Omental fat pad (tissue), 3 donors: ENCODE measurements at regions not wholly inside any gene's neighbourhood (a gene's known extent, or its start where the extent isn't known, plus 50 kb on each side); places are given as distances from the start of the nearest gene placed in this dataset.

Source experiments
- ATAC-seq: fragments of 150-250 bp; one replicate; pipeline ENCODE4 v1.9.1; 2016; ENCODE audit warnings: mild to moderate bottlenecking, moderate library complexity; ENCODE audit not compliant: low FRiP score
- DNase-seq: peaks from one replicate; pipeline ENCODE4 v3.0.0-alpha.2; 2019; ENCODE audit warnings: low spot score
- TF ChIP-seq, protein P1 (sequence below), 3 donors: fragments of 450-650 bp; IDR thresholded peaks; one replicate each; pipeline ENCODE4 v1.5.1; 2016 to 2017; ENCODE audit warnings: antibody characterized with exemption in 3 of 3, mild to moderate bottlenecking in 3 of 3, moderate library complexity in 2 of 3

DNA sequence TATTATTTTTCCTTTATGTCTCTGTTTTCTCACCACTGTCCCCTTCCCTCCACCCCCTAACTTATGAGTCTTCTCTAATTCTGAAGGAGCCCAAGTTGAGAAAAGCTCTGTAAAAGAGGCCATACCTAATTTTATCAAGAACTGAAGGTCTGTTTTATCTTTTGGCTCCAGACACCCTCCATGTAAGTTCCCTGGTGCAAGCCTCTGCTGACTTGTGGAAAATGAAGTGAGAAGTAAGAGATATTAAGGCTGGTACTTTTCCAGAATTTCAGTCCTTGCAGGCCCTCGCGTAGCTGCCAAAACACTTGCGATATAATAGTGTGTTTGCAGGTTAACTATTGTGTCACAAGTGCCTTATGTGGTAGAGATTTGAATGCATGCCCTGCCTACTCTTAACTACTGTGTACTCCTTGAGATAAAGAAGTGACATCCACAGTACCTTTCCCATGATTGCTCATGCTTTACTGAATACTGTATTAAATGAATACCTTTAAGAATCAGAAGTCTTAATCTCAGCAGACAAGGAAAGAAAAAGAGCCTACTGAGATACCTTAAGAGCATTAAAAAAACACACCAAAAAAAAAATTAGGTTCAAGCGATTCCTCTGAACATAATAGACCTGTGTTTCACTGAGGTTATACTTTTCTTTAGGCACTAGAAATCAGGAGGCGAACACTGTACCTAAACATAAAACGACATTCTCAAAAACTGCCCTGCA lies 143.6 kb upstream of the ZNF184 start:
- ATAC-seq (no peak), DNase-seq (no peak)
- TF ChIP-seq, protein P1, sequence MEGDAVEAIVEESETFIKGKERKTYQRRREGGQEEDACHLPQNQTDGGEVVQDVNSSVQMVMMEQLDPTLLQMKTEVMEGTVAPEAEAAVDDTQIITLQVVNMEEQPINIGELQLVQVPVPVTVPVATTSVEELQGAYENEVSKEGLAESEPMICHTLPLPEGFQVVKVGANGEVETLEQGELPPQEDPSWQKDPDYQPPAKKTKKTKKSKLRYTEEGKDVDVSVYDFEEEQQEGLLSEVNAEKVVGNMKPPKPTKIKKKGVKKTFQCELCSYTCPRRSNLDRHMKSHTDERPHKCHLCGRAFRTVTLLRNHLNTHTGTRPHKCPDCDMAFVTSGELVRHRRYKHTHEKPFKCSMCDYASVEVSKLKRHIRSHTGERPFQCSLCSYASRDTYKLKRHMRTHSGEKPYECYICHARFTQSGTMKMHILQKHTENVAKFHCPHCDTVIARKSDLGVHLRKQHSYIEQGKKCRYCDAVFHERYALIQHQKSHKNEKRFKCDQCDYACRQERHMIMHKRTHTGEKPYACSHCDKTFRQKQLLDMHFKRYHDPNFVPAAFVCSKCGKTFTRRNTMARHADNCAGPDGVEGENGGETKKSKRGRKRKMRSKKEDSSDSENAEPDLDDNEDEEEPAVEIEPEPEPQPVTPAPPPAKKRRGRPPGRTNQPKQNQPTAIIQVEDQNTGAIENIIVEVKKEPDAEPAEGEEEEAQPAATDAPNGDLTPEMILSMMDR (IDR thresholded peaks at IDR 0.05) = no peak

DNA sequence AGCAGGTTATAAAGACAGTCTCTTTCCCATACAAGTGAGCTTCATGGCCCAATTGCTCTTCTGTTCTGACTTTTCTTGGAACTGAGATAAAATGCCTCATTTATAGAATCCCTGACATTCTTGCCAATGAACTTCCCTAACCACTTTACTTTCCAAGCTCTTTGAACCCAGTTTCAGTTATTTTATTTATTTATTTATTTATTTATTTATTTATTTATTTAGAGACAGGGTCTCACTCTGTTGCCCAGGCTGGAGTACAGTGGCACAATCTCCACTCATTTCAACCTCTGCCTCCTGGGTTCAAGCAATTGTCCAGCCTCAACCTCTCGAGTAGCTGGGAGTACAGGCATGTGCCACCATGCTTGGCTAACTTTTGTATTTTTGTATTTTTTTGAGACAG lies 138.5 kb upstream of the ZNF184 start:
- DNase-seq (no peak), ATAC-seq (no peak)
- TF ChIP-seq, protein P1 (IDR thresholded peaks at IDR 0.05) = no peak

DNA sequence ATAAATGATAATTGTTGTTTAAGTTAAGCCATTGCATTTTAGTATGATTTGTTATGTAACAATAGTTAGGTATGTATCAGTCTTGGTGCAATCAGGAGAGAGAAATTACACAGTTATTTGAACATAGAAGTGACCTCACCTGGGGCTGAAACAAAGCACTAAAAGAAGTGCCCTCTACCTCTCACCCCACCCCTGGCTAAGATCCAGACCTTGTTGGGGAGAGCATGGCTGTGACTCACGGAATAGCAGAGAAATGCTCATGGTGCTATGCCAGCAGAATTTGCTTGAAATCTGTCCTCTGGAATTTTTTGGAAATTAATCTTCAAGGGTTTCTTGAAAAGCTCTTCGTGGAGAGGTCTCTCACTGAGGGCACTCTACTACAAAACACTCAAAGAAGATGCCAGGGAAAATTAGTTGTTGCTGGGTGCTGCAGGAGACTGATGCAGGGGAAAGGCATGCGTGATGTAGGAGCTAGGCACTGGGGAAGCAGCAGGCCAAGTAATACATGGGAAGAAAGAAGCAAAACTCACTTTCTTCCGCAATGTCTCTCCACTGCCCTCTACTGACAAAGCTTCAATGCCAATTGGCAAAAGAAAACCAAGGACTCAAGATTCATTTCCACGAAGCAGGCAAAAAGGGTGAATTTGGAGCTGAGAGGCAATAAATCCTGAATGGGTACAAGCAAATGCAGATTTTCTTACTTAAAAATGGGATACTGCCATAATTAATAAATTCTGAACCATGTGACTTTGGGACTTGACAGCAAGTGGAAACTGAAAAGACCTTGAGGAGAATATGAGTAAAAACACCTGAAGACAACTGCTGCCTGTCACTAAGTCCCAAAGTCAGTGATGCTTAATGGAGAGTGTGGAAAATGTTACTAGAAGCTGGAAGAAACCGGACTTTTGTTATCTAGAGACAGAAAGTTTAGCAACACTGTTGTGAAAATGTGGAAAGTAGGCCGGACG lies 136.3 kb upstream of the ZNF184 start:
- DNase-seq (no peak), ATAC-seq (no peak)
- TF ChIP-seq, protein P1 (IDR thresholded peaks at IDR 0.05) = no peak

DNA sequence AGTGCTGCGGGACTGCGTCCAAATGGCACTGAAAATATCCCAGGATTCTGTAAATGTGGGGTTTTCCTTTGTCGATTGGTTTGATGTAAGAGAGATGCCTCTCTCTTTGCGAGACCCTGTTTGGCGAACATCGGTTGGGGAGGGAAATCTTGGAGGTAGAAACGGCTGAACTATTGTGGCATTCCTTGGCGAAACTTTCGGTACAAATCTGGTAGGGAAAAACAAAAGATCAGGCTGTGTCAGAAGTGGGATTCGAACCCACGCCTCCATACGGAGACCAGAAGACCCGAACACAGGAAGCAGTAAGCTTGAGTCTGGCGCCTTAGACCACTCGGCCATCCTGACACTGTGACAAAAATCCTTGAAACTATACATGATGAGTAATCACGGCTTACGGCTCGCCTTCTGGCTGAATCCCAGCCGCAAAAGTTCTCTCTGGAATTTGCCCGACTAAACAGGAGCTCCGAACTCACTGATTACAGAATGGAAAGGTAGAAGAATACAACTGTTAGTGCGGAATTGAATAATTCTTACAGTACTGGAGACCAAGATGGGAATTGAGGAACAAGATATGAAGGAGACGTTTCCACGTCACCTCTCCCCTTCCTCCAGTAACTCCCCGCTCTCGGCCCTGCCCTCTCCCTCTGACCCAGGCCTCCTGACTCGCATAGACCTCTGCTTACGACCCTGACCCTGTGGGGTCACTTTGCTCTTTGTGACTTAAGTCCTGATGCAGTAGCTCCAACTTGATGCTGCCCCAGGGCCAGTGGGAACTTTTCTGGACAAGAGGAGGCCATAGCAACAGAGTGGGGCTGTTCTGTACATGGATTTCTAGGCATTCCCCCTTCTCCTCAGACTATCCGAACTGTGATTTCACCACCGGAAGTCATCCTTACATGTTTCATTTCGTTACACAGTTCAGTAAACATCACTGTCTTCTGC lies 132.8 kb upstream of the ZNF184 start:
- TF ChIP-seq, protein P1 (IDR thresholded peaks at IDR 0.05) = no peak
- ATAC-seq = no peak
- no peak for DNase-seq

DNA sequence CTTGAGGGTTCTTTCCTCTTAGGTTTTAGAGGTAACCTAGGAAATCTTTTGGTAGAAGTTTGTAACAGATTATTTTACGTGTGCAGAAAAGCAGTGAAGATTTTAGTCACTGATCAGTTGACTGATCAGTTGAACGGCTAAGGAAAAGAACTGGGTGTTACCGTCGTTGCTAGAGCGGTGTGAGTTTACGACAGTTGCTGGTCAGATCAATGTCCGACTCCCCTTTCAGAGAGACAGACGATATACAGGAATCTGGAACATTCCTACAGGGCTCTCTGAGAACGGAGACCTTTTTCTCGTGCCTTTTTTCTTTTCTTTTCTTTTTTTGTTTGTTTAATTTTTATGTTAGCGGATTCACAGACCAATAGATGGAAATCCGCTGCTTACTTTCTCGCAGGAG lies 132.1 kb upstream of the ZNF184 start:
- DNase-seq = no peak
- no peak for ATAC-seq
- TF ChIP-seq, protein P1 (IDR thresholded peaks at IDR 0.05) = no peak

DNA sequence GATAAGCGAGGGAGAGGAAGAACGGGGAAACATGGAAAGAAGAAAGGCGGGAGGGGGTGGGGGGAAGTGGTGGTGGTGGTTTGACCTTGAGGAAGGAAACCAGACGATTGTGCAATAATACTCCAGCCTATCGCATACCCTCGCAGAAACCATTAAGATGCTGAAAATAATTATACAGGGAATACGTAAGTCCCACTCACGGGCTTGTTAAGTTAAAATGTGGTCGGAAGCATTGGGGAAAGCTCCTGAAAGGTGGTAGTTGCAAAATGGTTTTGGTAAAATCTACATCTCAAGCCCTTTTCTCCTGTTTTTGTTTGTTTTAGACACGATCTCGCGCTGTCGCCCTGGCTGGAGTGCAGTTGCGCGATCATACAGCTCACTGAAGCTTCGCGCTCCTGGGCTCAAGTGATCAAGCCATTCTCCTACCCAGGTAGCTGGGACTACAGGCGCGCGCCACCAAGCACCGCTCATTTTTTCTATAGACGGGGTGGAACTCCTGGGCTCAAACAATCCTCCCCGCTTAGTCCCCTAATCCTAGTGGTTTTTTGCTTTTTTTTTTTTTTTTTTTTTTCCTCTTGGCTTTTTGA lies 128.9 kb upstream of the ZNF184 start:
- ATAC-seq = no peak
- TF ChIP-seq, protein P1 (IDR thresholded peaks at IDR 0.05) = no peak
- no peak for DNase-seq
